ENCODE measurements at regions not wholly inside any gene's neighbourhood (a gene's known extent, or its start where the extent isn't known, plus 50 kb on each side); places are given as distances from the start of the nearest gene placed in this dataset.
A peak's percentile ranks its signal among the peaks of the same experiment; 100 is the strongest.

- H3K27me3 Mint-ChIP-seq (ENCODE audit: insufficient read depth, low read depth): peaks cover 7% of the 10 kb centered on the region
- H3F3A ChIP-seq (ENCODE audit: low read depth): peaks cover 44% of the 10 kb centered on the region
- peaks cover 28% of the 10 kb centered on the region for H3K4me1 ChIP-seq
- no peak for TF ChIP-seq EZH2phosphoT487 (IDR thresholded peaks at IDR 0.05)
- no peak for TF ChIP-seq EZH2 (IDR thresholded peaks at IDR 0.05)
- TF ChIP-seq CTCF (IDR thresholded peaks at IDR 0.05): no peak
- H3K36me3 Mint-ChIP-seq: no peaks in the 10 kb centered on the region
- no peak overlapping the region for H3K4me2 ChIP-seq
- no peaks in the 10 kb centered on the region for H4K20me1 ChIP-seq (ENCODE audit: low read depth)
- peak overlapping the region; percentile 3 for H3K27ac Mint-ChIP-seq
- H3K4me1 Mint-ChIP-seq: peaks cover 62% of the 10 kb centered on the region
- no peaks in the 10 kb centered on the region for H3K27me3 ChIP-seq
- no peak overlapping the region for H3K9ac ChIP-seq
- H3K4me3 ChIP-seq: no peak overlapping the region
- H3K36me3 ChIP-seq: no peaks in the 10 kb centered on the region
- no peak for DNase-seq (ENCODE audit: low spot score)
- H3K4me3 Mint-ChIP-seq: no peak overlapping the region
- no peaks in the 10 kb centered on the region for H3K9me3 Mint-ChIP-seq
- H2AFZ ChIP-seq (replicated peaks): no peak overlapping the region
- no peak overlapping the region for H3K27ac ChIP-seq
- H3K9me3 ChIP-seq (ENCODE audit: low read depth): no peaks in the 10 kb centered on the region
- no peaks in the 10 kb centered on the region for H3K79me2 ChIP-seq (ENCODE audit: low read depth)
Measured at GRCh38 chr1:201675143-201675542, 136.2 kb downstream of the NAV1 start.

GRCh38 chr1:201676197-201676596 lies 137.3 kb downstream of the NAV1 start:
- H3K27ac Mint-ChIP-seq: peak overlapping the region; percentile 65
- Histone ChIP-seq H3K27ac (peak overlapping the region; percentile 83), H3K9ac (no peak overlapping the region), H3K4me2 (peak overlapping the region; percentile 60), H3K27me3 (no peaks in the 10 kb centered on the region), H4K20me1 (ENCODE audit: low read depth) (no peaks in the 10 kb centered on the region), H3K79me2 (ENCODE audit: low read depth) (no peaks in the 10 kb centered on the region), H3K9me3 (ENCODE audit: low read depth) (no peaks in the 10 kb centered on the region), H3K36me3 (no peaks in the 10 kb centered on the region), H3K4me3 (no peak overlapping the region), H2AFZ (replicated peaks) (peak overlapping the region; percentile 71), H3K4me1 (peaks cover 28% of the 10 kb centered on the region), H3F3A (ENCODE audit: low read depth) (peaks cover 44% of the 10 kb centered on the region)
- no peaks in the 10 kb centered on the region for H3K9me3 Mint-ChIP-seq
- H3K27me3 Mint-ChIP-seq (ENCODE audit: insufficient read depth, low read depth): peaks cover 7% of the 10 kb centered on the region
- no peak overlapping the region for H3K4me3 Mint-ChIP-seq
- H3K36me3 Mint-ChIP-seq: no peaks in the 10 kb centered on the region
- peaks cover 67% of the 10 kb centered on the region for H3K4me1 Mint-ChIP-seq
- DNase-seq (ENCODE audit: low spot score): peak; percentile 68
- TF ChIP-seq EZH2phosphoT487 (IDR thresholded peaks at IDR 0.05) (no peak), CTCF (IDR thresholded peaks at IDR 0.05) (no peak), EZH2 (IDR thresholded peaks at IDR 0.05) (no peak)

- Mint-ChIP-seq H3K4me3 (no peak overlapping the region), H3K36me3 (no peaks in the 10 kb centered on the region), H3K9me3 (no peaks in the 10 kb centered on the region), H3K27me3 (ENCODE audit: insufficient read depth, low read depth) (peaks cover 7% of the 10 kb centered on the region), H3K27ac (no peak overlapping the region), H3K4me1 (peaks cover 67% of the 10 kb centered on the region)
- Histone ChIP-seq H3F3A (ENCODE audit: low read depth) (peaks cover 44% of the 10 kb centered on the region), H2AFZ (replicated peaks) (peak overlapping the region; percentile 71), H4K20me1 (ENCODE audit: low read depth) (no peaks in the 10 kb centered on the region), H3K9me3 (ENCODE audit: low read depth) (no peaks in the 10 kb centered on the region), H3K9ac (no peak overlapping the region), H3K27me3 (no peaks in the 10 kb centered on the region), H3K27ac (peak overlapping the region; percentile 83), H3K79me2 (ENCODE audit: low read depth) (no peaks in the 10 kb centered on the region), H3K4me1 (peaks cover 28% of the 10 kb centered on the region), H3K36me3 (no peaks in the 10 kb centered on the region), H3K4me3 (no peak overlapping the region), H3K4me2 (peak overlapping the region; percentile 60)
- DNase-seq (ENCODE audit: low spot score): no peak
- no peak for TF ChIP-seq EZH2phosphoT487 (IDR thresholded peaks at IDR 0.05)
- TF ChIP-seq CTCF (IDR thresholded peaks at IDR 0.05): no peak
- no peak for TF ChIP-seq EZH2 (IDR thresholded peaks at IDR 0.05)
Measured at GRCh38 chr1:201676641-201677040, 137.7 kb downstream of the NAV1 start.
